ENCODE measurements at regions not wholly inside any gene's neighbourhood (a gene's known extent, or its start where the extent isn't known, plus 50 kb on each side); places are given as distances from the start of the nearest gene placed in this dataset.
"Not testable (repeated sequence)": the region's sequence is repeated elsewhere in the genome, so short reads cannot be mapped to it uniquely, and the experiment has no call there.

GRCh38 chr6:25192590-25193459, 86.3 kb upstream of the CARMIL1 start:
- DNase-seq = no peak

- DNase-seq = no peak
Measured at GRCh38 chr6:25193460-25194171, 85.6 kb upstream of the CARMIL1 start.

GRCh38 chr6:25194172-25194678, 84.9 kb upstream of the CARMIL1 start:
- DNase-seq = no peak

GRCh38 chr6:25196464-25196863, 82.7 kb upstream of the CARMIL1 start:
- DNase-seq = no peak

GRCh38 chr6:25197111-25197510, 82.1 kb upstream of the CARMIL1 start:
- no peak for DNase-seq

- DNase-seq = no peak
Measured at GRCh38 chr6:25199544-25199943, 79.6 kb upstream of the CARMIL1 start.

GRCh38 chr6:25202504-25202903, 76.7 kb upstream of the CARMIL1 start:
- no peak for DNase-seq

- DNase-seq = no peak
Measured at GRCh38 chr6:25205629-25206028, 73.5 kb upstream of the CARMIL1 start.

GRCh38 chr6:25207453-25208155, 71.6 kb upstream of the CARMIL1 start:
- DNase-seq = not testable (repeated sequence)

- DNase-seq = no peak
Measured at GRCh38 chr6:25215881-25216280, 63.3 kb upstream of the CARMIL1 start.

GRCh38 chr6:25217302-25217701, 61.9 kb upstream of the CARMIL1 start:
- peak; percentile 51 for DNase-seq

GRCh38 chr6:25217829-25218228, 61.3 kb upstream of the CARMIL1 start:
- DNase-seq = no peak

- DNase-seq = no peak
Measured at GRCh38 chr6:25218346-25218745, 60.8 kb upstream of the CARMIL1 start.

GRCh38 chr6:25219216-25219916, 59.8 kb upstream of the CARMIL1 start:
- DNase-seq = no peak

GRCh38 chr6:25219917-25220278, 59.3 kb upstream of the CARMIL1 start:
- no peak for DNase-seq

- DNase-seq = no peak
Measured at GRCh38 chr6:25220857-25221256, 58.3 kb upstream of the CARMIL1 start.

- no peak for DNase-seq
Measured at GRCh38 chr6:25222006-25222678, 57.0 kb upstream of the CARMIL1 start.

GRCh38 chr6:25223490-25223991, 55.6 kb upstream of the CARMIL1 start:
- DNase-seq = no peak

- DNase-seq = no peak
Measured at GRCh38 chr6:25224242-25224641, 54.9 kb upstream of the CARMIL1 start.

- DNase-seq = no peak
Measured at GRCh38 chr6:25227854-25228253, 51.3 kb upstream of the CARMIL1 start.

Data from NCI-H524 treated with DMSO at 0.1 percent for 48 hours (cell line).